ENCODE measurements at regions not wholly inside any gene's neighbourhood (a gene's known extent, or its start where the extent isn't known, plus 50 kb on each side); places are given as distances from the start of the nearest gene placed in this dataset.

DNA sequence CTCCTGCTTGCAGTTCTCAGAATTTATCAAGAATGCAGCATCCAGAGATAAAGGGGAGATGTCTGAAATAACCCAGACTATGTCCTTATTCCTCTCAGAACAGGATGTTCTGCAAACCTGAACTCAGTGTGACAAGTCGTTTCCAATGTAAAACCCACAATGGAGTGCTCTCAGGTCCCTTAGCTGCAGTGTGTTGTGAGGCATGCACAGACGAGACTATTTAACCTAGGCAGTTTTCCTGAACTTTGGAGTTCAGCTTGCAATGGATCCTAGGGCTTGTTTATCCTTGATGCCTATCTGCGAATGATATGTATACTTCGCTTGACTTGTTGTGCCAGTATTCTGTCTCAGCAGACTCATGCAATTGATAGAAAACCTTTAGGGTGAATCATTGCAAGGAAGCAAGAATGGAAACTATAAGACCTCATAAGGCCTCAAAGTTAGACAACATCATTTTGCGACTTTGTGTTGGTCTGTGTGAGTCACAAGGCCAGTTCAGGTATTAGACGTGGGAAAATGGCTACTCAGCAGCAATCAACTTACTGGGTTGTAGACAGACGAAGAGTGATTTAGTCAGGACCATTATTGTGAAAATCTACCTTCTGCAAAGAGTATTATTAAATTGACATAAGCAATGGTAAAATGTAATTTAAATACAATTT lies 2439.9 kb upstream of the PCDH20 start:
- H3K4me2 ChIP-seq (ENCODE audit: low read length): no peak overlapping the region
- H2AFZ ChIP-seq: no peak overlapping the region
- H3K79me2 ChIP-seq: no peaks in the 10 kb centered on the region
- no peak overlapping the region for H3K27ac ChIP-seq
- H3K4me1 ChIP-seq: no peaks in the 10 kb centered on the region
- no peaks in the 10 kb centered on the region for H3K27me3 ChIP-seq (ENCODE audit: control insufficient read depth, insufficient read depth, low read length)
- H3K4me3 ChIP-seq (ENCODE audit: low read depth, low read length): no peak overlapping the region
- no peaks in the 10 kb centered on the region for H3K36me3 ChIP-seq (ENCODE audit: control insufficient read depth, insufficient read depth, low read length)
- H3K9ac ChIP-seq: no peak overlapping the region
- TF ChIP-seq, protein P1, sequence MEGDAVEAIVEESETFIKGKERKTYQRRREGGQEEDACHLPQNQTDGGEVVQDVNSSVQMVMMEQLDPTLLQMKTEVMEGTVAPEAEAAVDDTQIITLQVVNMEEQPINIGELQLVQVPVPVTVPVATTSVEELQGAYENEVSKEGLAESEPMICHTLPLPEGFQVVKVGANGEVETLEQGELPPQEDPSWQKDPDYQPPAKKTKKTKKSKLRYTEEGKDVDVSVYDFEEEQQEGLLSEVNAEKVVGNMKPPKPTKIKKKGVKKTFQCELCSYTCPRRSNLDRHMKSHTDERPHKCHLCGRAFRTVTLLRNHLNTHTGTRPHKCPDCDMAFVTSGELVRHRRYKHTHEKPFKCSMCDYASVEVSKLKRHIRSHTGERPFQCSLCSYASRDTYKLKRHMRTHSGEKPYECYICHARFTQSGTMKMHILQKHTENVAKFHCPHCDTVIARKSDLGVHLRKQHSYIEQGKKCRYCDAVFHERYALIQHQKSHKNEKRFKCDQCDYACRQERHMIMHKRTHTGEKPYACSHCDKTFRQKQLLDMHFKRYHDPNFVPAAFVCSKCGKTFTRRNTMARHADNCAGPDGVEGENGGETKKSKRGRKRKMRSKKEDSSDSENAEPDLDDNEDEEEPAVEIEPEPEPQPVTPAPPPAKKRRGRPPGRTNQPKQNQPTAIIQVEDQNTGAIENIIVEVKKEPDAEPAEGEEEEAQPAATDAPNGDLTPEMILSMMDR (IDR thresholded peaks at IDR 0.05): no peak
- H3K9me3 ChIP-seq (ENCODE audit: control insufficient read depth, low read length): no peaks in the 10 kb centered on the region

DNA sequence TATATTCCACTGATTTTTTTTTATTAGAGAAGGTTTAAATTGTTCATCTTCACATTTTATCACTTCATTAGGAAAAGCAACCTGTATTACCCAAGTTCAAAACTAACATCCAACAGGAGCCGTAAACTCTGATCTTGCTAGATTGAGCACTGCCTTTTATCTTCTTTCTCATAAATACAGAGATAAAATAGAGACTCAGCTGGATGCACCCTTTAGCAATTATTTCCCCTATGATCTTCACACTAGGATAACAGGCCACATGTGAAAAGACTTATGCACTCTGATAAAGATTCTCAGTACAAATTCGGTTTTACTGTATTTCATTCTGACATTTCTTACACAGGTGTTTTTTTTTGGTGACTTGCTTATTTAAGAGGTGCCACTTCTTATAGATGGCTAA lies 2438.2 kb upstream of the PCDH20 start:
- Histone ChIP-seq H3K9me3 (ENCODE audit: control insufficient read depth, low read length) (no peaks in the 10 kb centered on the region), H3K4me3 (ENCODE audit: low read depth, low read length) (no peak overlapping the region), H3K36me3 (ENCODE audit: control insufficient read depth, insufficient read depth, low read length) (no peaks in the 10 kb centered on the region), H3K9ac (no peak overlapping the region), H3K4me2 (ENCODE audit: low read length) (no peak overlapping the region), H2AFZ (no peak overlapping the region), H3K27ac (no peak overlapping the region), H3K4me1 (no peaks in the 10 kb centered on the region), H3K79me2 (no peaks in the 10 kb centered on the region), H3K27me3 (ENCODE audit: control insufficient read depth, insufficient read depth, low read length) (no peaks in the 10 kb centered on the region)
- TF ChIP-seq, protein P1 (IDR thresholded peaks at IDR 0.05): no peak

DNA sequence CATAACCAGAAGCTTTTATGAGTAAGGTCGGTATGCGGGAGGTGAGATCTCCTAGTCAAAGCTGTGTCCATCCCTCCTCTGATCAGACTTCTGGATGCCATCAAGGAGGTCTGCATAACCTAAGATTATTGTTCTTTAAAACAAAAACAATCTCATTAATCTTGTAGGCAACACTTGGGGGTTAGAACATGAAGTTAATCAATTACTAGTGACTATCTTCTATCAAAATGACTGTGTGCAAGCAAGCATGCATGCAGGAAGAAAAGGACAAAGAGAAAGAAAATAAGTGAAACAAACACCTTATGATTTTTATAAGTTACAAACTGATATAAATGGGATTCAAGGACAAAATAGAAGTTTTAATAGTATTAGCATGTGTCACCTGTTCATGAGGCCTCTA lies 2435.9 kb upstream of the PCDH20 start:
- no peaks in the 10 kb centered on the region for H3K79me2 ChIP-seq
- H3K9me3 ChIP-seq (ENCODE audit: control insufficient read depth, low read length): no peaks in the 10 kb centered on the region
- no peaks in the 10 kb centered on the region for H3K36me3 ChIP-seq (ENCODE audit: control insufficient read depth, insufficient read depth, low read length)
- H3K27me3 ChIP-seq (ENCODE audit: control insufficient read depth, insufficient read depth, low read length): no peaks in the 10 kb centered on the region
- H2AFZ ChIP-seq: no peak overlapping the region
- no peaks in the 10 kb centered on the region for H3K4me1 ChIP-seq
- H3K27ac ChIP-seq: no peak overlapping the region
- H3K9ac ChIP-seq: no peak overlapping the region
- no peak overlapping the region for H3K4me2 ChIP-seq (ENCODE audit: low read length)
- TF ChIP-seq, protein P1 (IDR thresholded peaks at IDR 0.05): no peak
- H3K4me3 ChIP-seq (ENCODE audit: low read depth, low read length): no peak overlapping the region

DNA sequence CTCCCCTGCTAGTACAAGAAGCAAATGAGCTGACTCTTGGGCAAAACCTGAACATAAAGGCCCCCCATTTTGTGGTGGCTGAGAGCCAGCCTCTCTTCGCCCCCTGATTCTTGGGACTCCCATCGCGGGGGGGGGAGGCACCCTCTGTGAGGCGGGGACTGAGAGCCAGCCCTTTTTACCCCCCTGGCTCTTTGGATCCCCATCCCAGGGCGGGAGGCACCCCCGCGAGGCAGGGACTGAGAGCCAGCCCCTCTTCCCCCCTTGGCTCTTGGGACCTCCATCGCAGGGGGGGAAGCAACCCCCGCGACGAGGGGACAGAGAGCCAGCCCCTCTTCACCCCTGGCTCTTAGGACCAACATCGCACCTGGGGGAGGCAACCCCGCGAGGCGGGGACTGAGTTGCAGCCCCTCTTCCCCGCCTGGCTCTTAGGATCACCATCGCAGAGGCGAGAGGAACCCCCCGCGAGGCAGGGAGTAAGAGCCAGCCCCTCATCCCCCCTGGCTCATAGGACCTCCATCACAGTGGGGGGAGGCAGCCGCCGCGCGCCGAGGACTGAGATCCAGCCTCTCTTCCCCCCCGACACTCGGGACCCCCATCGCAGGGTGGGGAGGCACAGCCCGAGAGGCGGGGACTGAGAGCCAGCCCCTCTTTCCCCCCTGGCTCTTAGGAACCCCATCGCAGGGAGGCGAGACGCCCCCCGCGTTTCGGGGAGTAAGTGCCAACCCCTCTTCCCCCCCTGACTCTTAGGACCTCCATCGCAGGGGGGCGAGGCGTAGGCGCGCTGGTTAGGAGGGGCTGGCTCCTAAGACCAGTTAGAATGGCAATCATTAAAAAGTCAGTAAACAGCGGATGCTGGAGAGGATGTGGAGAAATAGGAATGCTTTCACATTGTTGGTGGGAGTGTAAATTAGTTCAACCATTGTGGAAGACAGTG lies 2428.4 kb upstream of the PCDH20 start:
- TF ChIP-seq, protein P1 (IDR thresholded peaks at IDR 0.05): no peak
- no peak overlapping the region for H3K4me3 ChIP-seq (ENCODE audit: low read depth, low read length)
- H3K4me2 ChIP-seq (ENCODE audit: low read length): no peak overlapping the region
- H3K36me3 ChIP-seq (ENCODE audit: control insufficient read depth, insufficient read depth, low read length): no peaks in the 10 kb centered on the region
- H3K79me2 ChIP-seq: no peaks in the 10 kb centered on the region
- no peaks in the 10 kb centered on the region for H3K9me3 ChIP-seq (ENCODE audit: control insufficient read depth, low read length)
- no peak overlapping the region for H3K9ac ChIP-seq
- no peaks in the 10 kb centered on the region for H3K4me1 ChIP-seq
- H3K27ac ChIP-seq: no peak overlapping the region
- H3K27me3 ChIP-seq (ENCODE audit: control insufficient read depth, insufficient read depth, low read length): no peaks in the 10 kb centered on the region
- H2AFZ ChIP-seq: no peak overlapping the region

All from parathyroid adenoma (tissue), 2 donors.